Eye (tissue), 1 donor: ENCODE measurements at regions not wholly inside any gene's neighbourhood (a gene's known extent, or its start where the extent isn't known, plus 50 kb on each side); places are given as distances from the start of the nearest gene placed in this dataset.

Experiments
- DNase-seq: peaks from one replicate; pipeline ENCODE4 v3.0.0-alpha.2; 2015

- DNase-seq = no peak
These were observed 136.5 kb upstream of the SYNDIG1 start for GRCh38 chr20:24332956-24333355.

GRCh38 chr20:24331939-24332338, 137.5 kb upstream of the SYNDIG1 start:
- peak; percentile 22 for DNase-seq

- DNase-seq = no peak
These were observed 140.5 kb upstream of the SYNDIG1 start for GRCh38 chr20:24328901-24329300.

- DNase-seq = no peak
These were observed 147.5 kb upstream of the SYNDIG1 start for GRCh38 chr20:24321973-24322372.

- DNase-seq = no peak
These were observed 150.7 kb upstream of the SYNDIG1 start for GRCh38 chr20:24318569-24319352.

- no peak for DNase-seq
These were observed 152.2 kb upstream of the SYNDIG1 start for GRCh38 chr20:24317224-24317623.

- no peak for DNase-seq
These were observed 152.7 kb upstream of the SYNDIG1 start for GRCh38 chr20:24316731-24317130.

- no peak for DNase-seq
These were observed 155.4 kb upstream of the SYNDIG1 start for GRCh38 chr20:24314053-24314452.

- no peak for DNase-seq
These were observed 159.8 kb upstream of the SYNDIG1 start for GRCh38 chr20:24309596-24309995.

- no peak for DNase-seq
These were observed 164.1 kb upstream of the SYNDIG1 start for GRCh38 chr20:24305371-24305770.

- no peak for DNase-seq
These were observed 165.1 kb upstream of the SYNDIG1 start for GRCh38 chr20:24304291-24304690.

- DNase-seq = no peak
These were observed 165.8 kb upstream of the SYNDIG1 start for GRCh38 chr20:24303393-24304170.

- DNase-seq = peak; percentile 78
These were observed 171.4 kb upstream of the SYNDIG1 start for GRCh38 chr20:24297993-24298392.

- DNase-seq = peak; percentile 31
These were observed 172.8 kb upstream of the SYNDIG1 start for GRCh38 chr20:24296477-24297261.

GRCh38 chr20:24291014-24291413, 178.4 kb upstream of the SYNDIG1 start:
- no peak for DNase-seq

- peak; percentile 9 for DNase-seq
These were observed 179.5 kb upstream of the SYNDIG1 start for GRCh38 chr20:24289737-24290481.

GRCh38 chr20:24283186-24283585, 186.2 kb upstream of the SYNDIG1 start:
- no peak for DNase-seq

- no peak for DNase-seq
These were observed 192.2 kb upstream of the SYNDIG1 start for GRCh38 chr20:24277196-24277595.

- DNase-seq = no peak
These were observed 193.3 kb upstream of the SYNDIG1 start for GRCh38 chr20:24275946-24276705.

- DNase-seq = no peak
These were observed 196.2 kb upstream of the SYNDIG1 start for GRCh38 chr20:24273251-24273650.

GRCh38 chr20:24261351-24261750, 208.1 kb upstream of the SYNDIG1 start:
- DNase-seq = no peak

GRCh38 chr20:24257171-24257570, 212.3 kb upstream of the SYNDIG1 start:
- DNase-seq = no peak
